Mesendoderm (in vitro differentiated cells): ENCODE measurements at regions not wholly inside any gene's neighbourhood (a gene's known extent, or its start where the extent isn't known, plus 50 kb on each side); places are given as distances from the start of the nearest gene placed in this dataset.

ENCODE experiments used
- DNase-seq: peaks from one replicate; pipeline ENCODE4 v3.0.0; 2013
- H2AK5ac ChIP-seq: 2 replicates; pipeline ENCODE4 v1.6.1; 2013; ENCODE audit warnings: low read length, inconsistent platforms
- H2BK120ac ChIP-seq: 2 replicates; pipeline ENCODE4 v1.6.1; 2013; ENCODE audit warnings: low read depth, mild to moderate bottlenecking, low read length, moderate library complexity, mixed read lengths
- H2BK15ac ChIP-seq: replicated peaks from 2 replicates; pipeline ENCODE4 v1.6.1; 2013; ENCODE audit warnings: low read depth, mild to moderate bottlenecking, moderate library complexity
- H2BK5ac ChIP-seq: 2 replicates; pipeline ENCODE4 v1.6.1; 2013; ENCODE audit warnings: low read length, inconsistent platforms
- H3K18ac ChIP-seq: 2 replicates; pipeline ENCODE4 v1.6.1; 2013; ENCODE audit warnings: mild to moderate bottlenecking, low read length, mixed read lengths
- H3K23ac ChIP-seq: one replicate; pipeline ENCODE4 v1.6.1; 2013; ENCODE audit warnings: low read length
- H3K27ac ChIP-seq: 2 replicates; pipeline ENCODE4 v1.5.1; 2013; ENCODE audit warnings: low read depth, mild to moderate bottlenecking, inconsistent platforms, low read length, moderate library complexity
- H3K27me3 ChIP-seq: 2 replicates; pipeline ENCODE4 v1.6.1; 2013; ENCODE audit warnings: low read length, control low read depth, mild to moderate bottlenecking, inconsistent platforms; ENCODE audit not compliant: insufficient read depth, poor library complexity
- H3K36me3 ChIP-seq: 2 replicates; pipeline ENCODE4 v1.6.1; 2013; ENCODE audit warnings: low read length, inconsistent platforms; ENCODE audit not compliant: control insufficient read depth, insufficient read depth
- H3K4ac ChIP-seq: one replicate; pipeline ENCODE4 v1.6.1; 2013; ENCODE audit warnings: low read depth, mild to moderate bottlenecking, low read length, moderate library complexity
- H3K4me1 ChIP-seq: 2 replicates; pipeline ENCODE4 v1.6.1; 2013; ENCODE audit warnings: low read depth, low read length, inconsistent platforms; ENCODE audit not compliant: control insufficient read depth
- H3K4me2 ChIP-seq: 2 replicates; pipeline ENCODE4 v1.6.1; 2013; ENCODE audit warnings: low read length
- H3K4me3 ChIP-seq: 2 replicates; pipeline ENCODE4 v1.5.1; 2013; ENCODE audit warnings: mild to moderate bottlenecking, low read length
- H3K56ac ChIP-seq: one replicate; pipeline ENCODE4 v1.6.1; 2013; ENCODE audit warnings: low read length
- H3K79me1 ChIP-seq: 2 replicates; pipeline ENCODE4 v1.6.1; 2013; ENCODE audit warnings: low read length, inconsistent platforms
- H3K79me2 ChIP-seq: 2 replicates; pipeline ENCODE4 v1.6.1; 2013; ENCODE audit warnings: mild to moderate bottlenecking, low read length; ENCODE audit not compliant: control insufficient read depth, insufficient read depth
- H3K9ac ChIP-seq: 2 replicates; pipeline ENCODE4 v1.6.1; 2013; ENCODE audit warnings: low read length, inconsistent platforms
- H4K5ac ChIP-seq: one replicate; pipeline ENCODE4 v1.6.1; 2013; ENCODE audit warnings: low read length
- H4K8ac ChIP-seq: one replicate; pipeline ENCODE4 v1.6.1; 2013; ENCODE audit warnings: low read depth, mild to moderate bottlenecking, control low read depth, low read length, moderate library complexity
- WGBS: extraction: QIAGEN DNeasy Blood & Tissue Kit; methylation state at CpG from one replicate; pipeline ENCODE4 v1.1.7; 2013; ENCODE audit warnings: low lambda C conversion rate, missing lambda C conversion rate; ENCODE audit not compliant: insufficient coverage; ENCODE audit errors: extremely low coverage; 5-methylcytosine and 5-hydroxymethylcytosine counted together

GRCh38 chr1:56223968-56224367 lies 355.4 kb downstream of the PLPP3 start:
- no CpG with 5 or more reads among the region's 2 CpGs for WGBS
- no peaks in the 10 kb centered on the region for H3K79me1 ChIP-seq
- H3K56ac ChIP-seq: no peak overlapping the region
- no peak overlapping the region for H3K9ac ChIP-seq
- H3K4me3 ChIP-seq: no peak overlapping the region
- no peak overlapping the region for H2BK120ac ChIP-seq
- no peaks in the 10 kb centered on the region for H3K36me3 ChIP-seq
- H4K5ac ChIP-seq: no peak overlapping the region
- H3K4me2 ChIP-seq: no peak overlapping the region
- no peaks in the 10 kb centered on the region for H3K79me2 ChIP-seq
- no peak overlapping the region for H3K18ac ChIP-seq
- no peaks in the 10 kb centered on the region for H3K4me1 ChIP-seq
- no peak overlapping the region for H3K4ac ChIP-seq
- H3K27ac ChIP-seq: no peak overlapping the region
- H2AK5ac ChIP-seq: no peak overlapping the region
- H2BK5ac ChIP-seq: no peak overlapping the region
- no peak for DNase-seq
- no peak overlapping the region for H2BK15ac ChIP-seq
- H4K8ac ChIP-seq: no peak overlapping the region
- no peaks in the 10 kb centered on the region for H3K27me3 ChIP-seq
- H3K23ac ChIP-seq: no peak overlapping the region

GRCh38 chr1:56222914-56223540 lies 356.3 kb downstream of the PLPP3 start:
- Histone ChIP-seq H3K18ac (no peak overlapping the region), H3K27me3 (no peaks in the 10 kb centered on the region), H3K4me2 (no peak overlapping the region), H3K9ac (no peak overlapping the region), H3K4ac (no peak overlapping the region), H4K8ac (no peak overlapping the region), H3K36me3 (no peaks in the 10 kb centered on the region), H3K27ac (no peak overlapping the region), H3K79me1 (no peaks in the 10 kb centered on the region), H3K4me3 (no peak overlapping the region), H3K4me1 (no peaks in the 10 kb centered on the region), H4K5ac (no peak overlapping the region), H2BK120ac (no peak overlapping the region), H3K56ac (no peak overlapping the region), H2AK5ac (no peak overlapping the region), H3K79me2 (no peaks in the 10 kb centered on the region), H2BK15ac (no peak overlapping the region), H2BK5ac (no peak overlapping the region), H3K23ac (no peak overlapping the region)
- no peak for DNase-seq

- H3K27ac ChIP-seq: no peak overlapping the region
- H2AK5ac ChIP-seq: no peak overlapping the region
- no peak overlapping the region for H3K4me3 ChIP-seq
- no peaks in the 10 kb centered on the region for H3K79me2 ChIP-seq
- H3K9ac ChIP-seq: no peak overlapping the region
- H3K4me1 ChIP-seq: no peaks in the 10 kb centered on the region
- no peak overlapping the region for H2BK5ac ChIP-seq
- H2BK120ac ChIP-seq: no peak overlapping the region
- H2BK15ac ChIP-seq: no peak overlapping the region
- H3K36me3 ChIP-seq: no peaks in the 10 kb centered on the region
- no peak overlapping the region for H3K56ac ChIP-seq
- H3K4ac ChIP-seq: no peak overlapping the region
- no peak overlapping the region for H3K23ac ChIP-seq
- DNase-seq: no peak
- no peak overlapping the region for H4K8ac ChIP-seq
- H3K79me1 ChIP-seq: no peaks in the 10 kb centered on the region
- no peak overlapping the region for H4K5ac ChIP-seq
- no peak overlapping the region for H3K18ac ChIP-seq
- no peaks in the 10 kb centered on the region for H3K27me3 ChIP-seq
- no peak overlapping the region for H3K4me2 ChIP-seq
- no CpG with 5 or more reads among the region's 4 CpGs for WGBS
Observed at GRCh38 chr1:56220021-56220420, 359.3 kb downstream of the PLPP3 start.

GRCh38 chr1:56218023-56218422 lies 361.3 kb downstream of the PLPP3 start:
- no peak overlapping the region for H3K4me3 ChIP-seq
- no peak overlapping the region for H4K8ac ChIP-seq
- WGBS: no CpG with 5 or more reads among the region's 4 CpGs
- no peak overlapping the region for H3K9ac ChIP-seq
- H2BK120ac ChIP-seq: no peak overlapping the region
- H2BK15ac ChIP-seq: no peak overlapping the region
- no peak overlapping the region for H3K23ac ChIP-seq
- DNase-seq: no peak
- H3K4ac ChIP-seq: no peak overlapping the region
- no peak overlapping the region for H3K27ac ChIP-seq
- H3K4me1 ChIP-seq: no peaks in the 10 kb centered on the region
- no peak overlapping the region for H4K5ac ChIP-seq
- no peaks in the 10 kb centered on the region for H3K27me3 ChIP-seq
- H3K4me2 ChIP-seq: no peak overlapping the region
- H3K18ac ChIP-seq: no peak overlapping the region
- H3K36me3 ChIP-seq: no peaks in the 10 kb centered on the region
- H3K79me2 ChIP-seq: no peaks in the 10 kb centered on the region
- no peak overlapping the region for H3K56ac ChIP-seq
- no peak overlapping the region for H2BK5ac ChIP-seq
- H3K79me1 ChIP-seq: no peaks in the 10 kb centered on the region
- H2AK5ac ChIP-seq: no peak overlapping the region

GRCh38 chr1:56216218-56216617 lies 363.1 kb downstream of the PLPP3 start:
- H4K8ac ChIP-seq: no peak overlapping the region
- no peak overlapping the region for H3K27ac ChIP-seq
- H3K4me2 ChIP-seq: no peak overlapping the region
- no peaks in the 10 kb centered on the region for H3K36me3 ChIP-seq
- H4K5ac ChIP-seq: no peak overlapping the region
- no peak overlapping the region for H2BK5ac ChIP-seq
- no peak overlapping the region for H3K4ac ChIP-seq
- H3K18ac ChIP-seq: no peak overlapping the region
- H3K79me2 ChIP-seq: no peaks in the 10 kb centered on the region
- H3K23ac ChIP-seq: no peak overlapping the region
- no peak overlapping the region for H3K4me3 ChIP-seq
- no peak for DNase-seq
- no peaks in the 10 kb centered on the region for H3K27me3 ChIP-seq
- no peaks in the 10 kb centered on the region for H3K79me1 ChIP-seq
- H2BK120ac ChIP-seq: no peak overlapping the region
- H2AK5ac ChIP-seq: no peak overlapping the region
- no peak overlapping the region for H3K9ac ChIP-seq
- no peaks in the 10 kb centered on the region for H3K4me1 ChIP-seq
- no peak overlapping the region for H2BK15ac ChIP-seq
- WGBS: no CpG with 5 or more reads among the region's 4 CpGs
- H3K56ac ChIP-seq: no peak overlapping the region

- Histone ChIP-seq H3K27ac (no peak overlapping the region), H3K4ac (no peak overlapping the region), H4K5ac (no peak overlapping the region), H3K4me3 (no peak overlapping the region), H3K56ac (no peak overlapping the region), H4K8ac (no peak overlapping the region), H2BK120ac (no peak overlapping the region), H2BK5ac (no peak overlapping the region), H2BK15ac (no peak overlapping the region), H3K79me2 (no peaks in the 10 kb centered on the region), H3K27me3 (no peaks in the 10 kb centered on the region), H3K36me3 (no peaks in the 10 kb centered on the region), H2AK5ac (no peak overlapping the region), H3K4me2 (no peak overlapping the region), H3K23ac (no peak overlapping the region), H3K9ac (no peak overlapping the region), H3K79me1 (no peaks in the 10 kb centered on the region), H3K4me1 (no peaks in the 10 kb centered on the region), H3K18ac (no peak overlapping the region)
- WGBS: no CpG with 5 or more reads among the region's 4 CpGs
- no peak for DNase-seq
Observed at GRCh38 chr1:56215771-56216170, 363.6 kb downstream of the PLPP3 start.
